Uterus (tissue), 2 donors: ENCODE measurements at regions not wholly inside any gene's neighbourhood (a gene's known extent, or its start where the extent isn't known, plus 50 kb on each side); places are given as distances from the start of the nearest gene placed in this dataset.

Experiments
- POLR2A ChIP-seq, 2 donors: fragments of 450-650 bp; IDR thresholded peaks; one replicate each; pipeline ENCODE4 v1.6.1; 2016; ENCODE audit warnings: antibody characterized with exemption in 2 of 2, mild to moderate bottlenecking in 1 of 2, moderate library complexity in 1 of 2
- TF ChIP-seq, protein P1 (sequence below), 4 experiments: fragments of 200-600 bp in 2 of 4; fragments of 450-650 bp in 2 of 4; sonication (generic) in 2 of 4; IDR thresholded peaks; one replicate each; pipeline ENCODE4 v1.5.1; 2016 to 2019; ENCODE audit warnings: antibody characterized with exemption in 4 of 4, mild to moderate bottlenecking in 2 of 4, moderate library complexity in 1 of 4

- TF ChIP-seq, protein P1, sequence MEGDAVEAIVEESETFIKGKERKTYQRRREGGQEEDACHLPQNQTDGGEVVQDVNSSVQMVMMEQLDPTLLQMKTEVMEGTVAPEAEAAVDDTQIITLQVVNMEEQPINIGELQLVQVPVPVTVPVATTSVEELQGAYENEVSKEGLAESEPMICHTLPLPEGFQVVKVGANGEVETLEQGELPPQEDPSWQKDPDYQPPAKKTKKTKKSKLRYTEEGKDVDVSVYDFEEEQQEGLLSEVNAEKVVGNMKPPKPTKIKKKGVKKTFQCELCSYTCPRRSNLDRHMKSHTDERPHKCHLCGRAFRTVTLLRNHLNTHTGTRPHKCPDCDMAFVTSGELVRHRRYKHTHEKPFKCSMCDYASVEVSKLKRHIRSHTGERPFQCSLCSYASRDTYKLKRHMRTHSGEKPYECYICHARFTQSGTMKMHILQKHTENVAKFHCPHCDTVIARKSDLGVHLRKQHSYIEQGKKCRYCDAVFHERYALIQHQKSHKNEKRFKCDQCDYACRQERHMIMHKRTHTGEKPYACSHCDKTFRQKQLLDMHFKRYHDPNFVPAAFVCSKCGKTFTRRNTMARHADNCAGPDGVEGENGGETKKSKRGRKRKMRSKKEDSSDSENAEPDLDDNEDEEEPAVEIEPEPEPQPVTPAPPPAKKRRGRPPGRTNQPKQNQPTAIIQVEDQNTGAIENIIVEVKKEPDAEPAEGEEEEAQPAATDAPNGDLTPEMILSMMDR (IDR thresholded peaks at IDR 0.05), result no peak
- no peak for TF ChIP-seq POLR2A (IDR thresholded peaks at IDR 0.05)
Measured at GRCh38 chr12:45663455-45663854, 66.1 kb upstream of the ARID2 start.
